SK-N-SH (cell line): ENCODE measurements at regions not wholly inside any gene's neighbourhood (a gene's known extent, or its start where the extent isn't known, plus 50 kb on each side); places are given as distances from the start of the nearest gene placed in this dataset.

ENCODE experiments used
- EZH2phosphoT487 ChIP-seq: fragments of 200-600 bp; sonication (generic); IDR thresholded peaks from 2 replicates; pipeline ENCODE4 v1.6.1; 2017; ENCODE audit warnings: low read depth, mixed run types, mild to moderate bottlenecking, antibody characterized with exemption, moderate library complexity, borderline replicate concordance
- FOXM1 ChIP-seq: IDR thresholded peaks from 2 replicates; pipeline ENCODE4 v1.4.0; 2012; ENCODE audit warnings: low read depth, mild to moderate bottlenecking
- GABPA ChIP-seq: IDR thresholded peaks from 2 replicates; pipeline ENCODE4 v1.4.0; 2012; ENCODE audit warnings: low read depth, mild to moderate bottlenecking
- SIN3A ChIP-seq: IDR thresholded peaks from 2 replicates; pipeline ENCODE4 v1.6.1; 2012; ENCODE audit warnings: low read depth, mild to moderate bottlenecking, low read length, moderate library complexity, borderline replicate concordance
- TAF1 ChIP-seq: IDR thresholded peaks from 2 replicates; pipeline ENCODE4 v1.6.1; 2012; ENCODE audit warnings: low read depth, mild to moderate bottlenecking, low read length, moderate library complexity, borderline replicate concordance
- TF ChIP-seq, protein P1 (sequence below): IDR thresholded peaks from 2 replicates; pipeline ENCODE4; 2012
- TF ChIP-seq, protein P2 (sequence below): fragments of 200-600 bp; sonication (generic); IDR thresholded peaks from 2 replicates; pipeline ENCODE4 v1.6.1; 2017; ENCODE audit warnings: antibody characterized with exemption, mild to moderate bottlenecking, moderate library complexity

DNA sequence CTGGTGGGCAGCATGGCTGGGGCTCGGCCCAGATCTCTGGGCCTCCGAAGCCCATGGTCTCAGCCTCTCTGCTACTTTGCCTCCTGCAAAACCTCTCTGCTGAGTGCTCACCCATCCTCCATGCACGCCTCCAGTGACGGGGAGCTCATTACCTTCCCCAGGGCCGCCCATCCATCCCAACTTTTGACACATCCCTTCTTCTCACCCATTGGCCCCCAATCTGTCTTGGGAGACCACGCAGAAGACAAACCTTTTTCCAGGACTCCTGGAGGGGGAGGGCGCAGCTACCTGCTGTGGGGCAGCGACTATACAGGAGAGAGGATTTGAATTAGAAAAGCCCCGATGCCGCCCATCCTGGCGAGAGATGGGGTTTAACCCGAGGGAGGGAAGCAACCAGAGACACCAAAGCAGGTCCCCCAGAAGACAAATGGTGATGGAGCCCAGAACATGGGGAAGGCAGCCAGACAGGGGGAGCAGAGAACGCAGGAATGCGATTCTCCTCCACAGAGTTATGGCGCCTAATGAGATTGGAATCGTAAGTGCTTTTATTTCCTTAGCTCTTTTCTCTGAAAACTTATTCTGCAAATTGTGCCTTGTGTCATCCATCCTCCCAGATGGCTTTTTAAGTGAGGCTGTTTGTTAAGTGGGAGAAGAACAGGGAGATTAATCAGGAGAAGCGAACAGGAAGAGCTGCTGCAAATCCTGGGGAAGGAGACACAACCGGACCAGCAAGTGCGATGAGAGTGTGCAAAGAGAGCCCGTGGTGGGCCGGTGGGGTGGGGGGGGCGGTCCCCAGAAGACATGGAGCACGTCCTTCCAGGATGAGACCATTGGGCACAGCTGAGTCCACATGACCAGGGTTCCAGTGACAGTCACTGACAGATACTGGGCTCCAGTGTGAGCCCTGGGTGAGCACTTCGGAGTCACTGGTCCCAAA, 623.5 kb downstream of the MATN1 start:
- no peak for TF ChIP-seq SIN3A
- TF ChIP-seq, protein P1, sequence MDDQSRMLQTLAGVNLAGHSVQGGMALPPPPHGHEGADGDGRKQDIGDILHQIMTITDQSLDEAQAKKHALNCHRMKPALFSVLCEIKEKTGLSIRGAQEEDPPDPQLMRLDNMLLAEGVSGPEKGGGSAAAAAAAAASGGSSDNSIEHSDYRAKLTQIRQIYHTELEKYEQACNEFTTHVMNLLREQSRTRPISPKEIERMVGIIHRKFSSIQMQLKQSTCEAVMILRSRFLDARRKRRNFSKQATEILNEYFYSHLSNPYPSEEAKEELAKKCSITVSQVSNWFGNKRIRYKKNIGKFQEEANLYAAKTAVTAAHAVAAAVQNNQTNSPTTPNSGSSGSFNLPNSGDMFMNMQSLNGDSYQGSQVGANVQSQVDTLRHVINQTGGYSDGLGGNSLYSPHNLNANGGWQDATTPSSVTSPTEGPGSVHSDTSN: no peak
- TF ChIP-seq, protein P2, sequence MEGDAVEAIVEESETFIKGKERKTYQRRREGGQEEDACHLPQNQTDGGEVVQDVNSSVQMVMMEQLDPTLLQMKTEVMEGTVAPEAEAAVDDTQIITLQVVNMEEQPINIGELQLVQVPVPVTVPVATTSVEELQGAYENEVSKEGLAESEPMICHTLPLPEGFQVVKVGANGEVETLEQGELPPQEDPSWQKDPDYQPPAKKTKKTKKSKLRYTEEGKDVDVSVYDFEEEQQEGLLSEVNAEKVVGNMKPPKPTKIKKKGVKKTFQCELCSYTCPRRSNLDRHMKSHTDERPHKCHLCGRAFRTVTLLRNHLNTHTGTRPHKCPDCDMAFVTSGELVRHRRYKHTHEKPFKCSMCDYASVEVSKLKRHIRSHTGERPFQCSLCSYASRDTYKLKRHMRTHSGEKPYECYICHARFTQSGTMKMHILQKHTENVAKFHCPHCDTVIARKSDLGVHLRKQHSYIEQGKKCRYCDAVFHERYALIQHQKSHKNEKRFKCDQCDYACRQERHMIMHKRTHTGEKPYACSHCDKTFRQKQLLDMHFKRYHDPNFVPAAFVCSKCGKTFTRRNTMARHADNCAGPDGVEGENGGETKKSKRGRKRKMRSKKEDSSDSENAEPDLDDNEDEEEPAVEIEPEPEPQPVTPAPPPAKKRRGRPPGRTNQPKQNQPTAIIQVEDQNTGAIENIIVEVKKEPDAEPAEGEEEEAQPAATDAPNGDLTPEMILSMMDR: no peak
- TF ChIP-seq FOXM1: no peak
- no peak for TF ChIP-seq EZH2phosphoT487
- TF ChIP-seq GABPA: no peak
- TF ChIP-seq TAF1: no peak
